Astrocyte of the spinal cord (primary cell): ENCODE measurements at regions not wholly inside any gene's neighbourhood (a gene's known extent, or its start where the extent isn't known, plus 50 kb on each side); places are given as distances from the start of the nearest gene placed in this dataset.

Experiments
- DNase-seq: peaks from one replicate; pipeline ENCODE4 v3.0.0; 2011; ENCODE audit warnings: low read depth, low spot score
- H3K4me3 ChIP-seq: 2 replicates; pipeline ENCODE4 v1.5.1; 2011; ENCODE audit warnings: low read depth, mild to moderate bottlenecking, low read length, moderate library complexity
- in situ Hi-C: cut with HindIII; loops from 2 replicates; pipeline ENCODE4 v1.10.0; 2017; ENCODE audit warnings: low sequenced_read_pairs
- TF ChIP-seq, protein P1 (sequence below): IDR thresholded peaks from 2 replicates; pipeline ENCODE4 v1.5.1; 2012; ENCODE audit warnings: low read depth, mild to moderate bottlenecking, low read length, inconsistent platforms

DNA sequence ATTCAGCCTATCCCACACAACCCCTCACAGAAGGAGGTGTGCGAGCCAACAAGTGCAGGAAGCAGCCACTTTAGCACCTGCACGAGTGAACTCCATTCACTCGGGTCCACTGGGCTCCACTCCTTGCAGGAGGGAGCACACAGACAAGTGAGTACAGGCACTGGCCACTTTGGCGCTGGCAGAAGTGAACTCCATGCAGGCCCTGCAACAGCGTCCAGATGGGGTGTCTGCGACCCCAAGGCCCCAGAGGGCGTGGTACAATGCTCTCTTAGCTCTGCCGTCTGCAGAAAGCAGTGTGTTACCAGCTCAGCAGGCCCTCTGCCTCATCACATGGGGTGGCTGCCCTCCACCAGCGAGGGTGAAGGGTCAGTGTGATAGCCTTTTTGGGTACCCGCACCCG is 388.0 kb upstream of the CNTN4 start:
- TF ChIP-seq, protein P1, sequence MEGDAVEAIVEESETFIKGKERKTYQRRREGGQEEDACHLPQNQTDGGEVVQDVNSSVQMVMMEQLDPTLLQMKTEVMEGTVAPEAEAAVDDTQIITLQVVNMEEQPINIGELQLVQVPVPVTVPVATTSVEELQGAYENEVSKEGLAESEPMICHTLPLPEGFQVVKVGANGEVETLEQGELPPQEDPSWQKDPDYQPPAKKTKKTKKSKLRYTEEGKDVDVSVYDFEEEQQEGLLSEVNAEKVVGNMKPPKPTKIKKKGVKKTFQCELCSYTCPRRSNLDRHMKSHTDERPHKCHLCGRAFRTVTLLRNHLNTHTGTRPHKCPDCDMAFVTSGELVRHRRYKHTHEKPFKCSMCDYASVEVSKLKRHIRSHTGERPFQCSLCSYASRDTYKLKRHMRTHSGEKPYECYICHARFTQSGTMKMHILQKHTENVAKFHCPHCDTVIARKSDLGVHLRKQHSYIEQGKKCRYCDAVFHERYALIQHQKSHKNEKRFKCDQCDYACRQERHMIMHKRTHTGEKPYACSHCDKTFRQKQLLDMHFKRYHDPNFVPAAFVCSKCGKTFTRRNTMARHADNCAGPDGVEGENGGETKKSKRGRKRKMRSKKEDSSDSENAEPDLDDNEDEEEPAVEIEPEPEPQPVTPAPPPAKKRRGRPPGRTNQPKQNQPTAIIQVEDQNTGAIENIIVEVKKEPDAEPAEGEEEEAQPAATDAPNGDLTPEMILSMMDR, result no peak
- DNase-seq, result no peak
- in situ Hi-C loops, result no loop called here
- no peak overlapping the region for H3K4me3 ChIP-seq

DNA sequence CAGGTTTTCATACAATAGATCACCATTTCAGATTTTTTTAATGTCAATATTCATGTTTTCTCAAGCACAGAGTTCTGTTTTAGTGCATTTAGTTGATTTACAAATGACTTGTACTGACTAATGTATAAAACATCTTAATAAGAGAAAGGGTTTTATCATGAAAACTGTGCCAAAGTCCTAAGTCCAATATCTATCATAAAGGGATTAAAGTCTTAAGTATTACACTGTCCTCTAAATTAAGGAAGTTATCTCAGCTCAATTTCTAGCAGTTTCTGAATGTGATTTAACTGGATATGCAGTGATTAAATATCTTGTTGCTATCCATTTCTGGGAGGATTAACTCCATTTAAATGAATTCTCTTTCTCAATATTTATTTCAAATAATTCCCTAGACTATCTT is 381.1 kb upstream of the CNTN4 start:
- no peak overlapping the region for H3K4me3 ChIP-seq
- in situ Hi-C loops, result no loop called here
- TF ChIP-seq, protein P1, result no peak
- no peak for DNase-seq

DNA sequence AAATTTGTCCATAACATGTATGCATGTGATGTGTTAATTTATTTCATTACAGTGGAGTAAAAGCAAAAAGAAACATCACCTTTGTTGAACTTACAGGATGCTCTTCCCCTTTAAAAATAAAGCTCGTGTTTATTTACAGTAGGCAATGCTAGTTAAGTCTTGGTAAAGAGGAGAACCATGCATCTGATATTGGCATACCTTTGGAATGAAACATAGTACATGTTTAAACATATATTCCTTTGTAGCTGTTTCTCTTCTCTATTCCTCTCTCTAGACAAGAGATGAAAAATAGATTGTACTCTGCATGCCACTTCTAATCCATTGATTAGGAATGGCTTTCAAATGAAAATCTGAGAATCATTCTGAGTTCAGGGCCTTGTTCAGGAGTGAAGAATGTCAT is 374.9 kb upstream of the CNTN4 start:
- TF ChIP-seq, protein P1, result no peak
- H3K4me3 ChIP-seq, result no peak overlapping the region
- in situ Hi-C loops, result no loop called here
- no peak for DNase-seq

DNA sequence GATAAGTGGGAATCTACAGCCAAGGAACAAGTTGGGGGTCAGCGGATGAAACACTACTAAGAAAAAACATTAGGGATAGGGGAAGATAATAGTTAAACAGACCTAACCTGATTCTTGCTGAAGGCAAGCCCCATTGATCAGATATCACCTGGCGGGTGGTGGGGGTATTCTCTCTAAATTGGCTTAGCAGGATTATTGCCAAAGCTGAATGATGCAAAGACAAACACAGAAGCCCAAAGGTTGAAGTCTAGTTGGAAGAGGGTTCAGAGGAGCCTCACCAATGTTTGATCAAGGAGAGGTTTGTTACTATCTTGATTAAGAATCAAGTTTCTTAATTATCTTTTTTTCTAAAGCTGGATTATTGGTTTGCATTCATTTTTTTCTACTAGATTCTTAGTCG is 371.9 kb upstream of the CNTN4 start:
- no peak for DNase-seq
- H3K4me3 ChIP-seq, result no peak overlapping the region
- TF ChIP-seq, protein P1, result no peak
- in situ Hi-C loops, result no loop called here

DNA sequence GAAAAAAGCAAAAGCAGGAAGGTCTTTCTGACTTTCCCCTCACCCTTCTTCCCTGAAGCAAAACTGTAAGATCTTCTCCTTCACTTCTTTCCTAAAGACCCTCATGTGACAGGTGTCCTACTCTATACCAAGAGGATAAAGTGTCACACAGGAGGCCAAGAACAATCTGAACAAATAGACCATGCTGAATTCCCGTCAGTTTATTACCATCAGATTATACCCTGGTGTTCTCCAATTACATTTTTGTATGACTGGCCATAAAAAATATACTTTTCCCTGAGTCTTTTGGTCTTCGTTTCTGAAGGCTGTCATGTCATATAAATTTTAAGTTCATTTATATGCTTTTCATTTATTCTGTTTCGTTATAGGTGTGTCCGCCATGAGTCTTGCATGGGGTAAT is 371.4 kb upstream of the CNTN4 start:
- H3K4me3 ChIP-seq, result no peak overlapping the region
- no peak for DNase-seq
- TF ChIP-seq, protein P1, result no peak
- in situ Hi-C loops, result no loop called here

DNA sequence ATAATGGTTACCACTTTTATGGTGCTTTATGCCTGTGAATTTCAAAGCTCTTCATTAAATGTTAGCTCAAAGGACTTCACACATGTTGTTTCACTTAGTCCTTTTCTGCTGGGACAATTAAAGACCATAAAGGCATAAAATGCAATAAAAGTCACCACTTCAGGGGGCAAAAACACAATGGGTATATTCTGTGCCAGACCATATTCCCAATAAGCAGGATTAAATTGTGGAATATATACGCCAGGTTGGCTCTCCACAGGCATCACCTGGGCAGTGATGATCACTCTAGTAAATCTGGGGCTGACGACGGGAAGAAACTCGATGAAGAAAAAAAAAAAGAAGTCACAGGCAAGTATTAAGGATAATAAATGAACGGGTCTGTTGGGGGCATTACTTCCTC is 370.2 kb upstream of the CNTN4 start:
- TF ChIP-seq, protein P1, result no peak
- DNase-seq, result no peak
- in situ Hi-C loops, result no loop called here

More for the DNA sequence above, 370.2 kb upstream of the CNTN4 start:
- H3K4me3 ChIP-seq, result no peak overlapping the region
